ENCODE measurements at regions not wholly inside any gene's neighbourhood (a gene's known extent, or its start where the extent isn't known, plus 50 kb on each side); places are given as distances from the start of the nearest gene placed in this dataset.

DNA sequence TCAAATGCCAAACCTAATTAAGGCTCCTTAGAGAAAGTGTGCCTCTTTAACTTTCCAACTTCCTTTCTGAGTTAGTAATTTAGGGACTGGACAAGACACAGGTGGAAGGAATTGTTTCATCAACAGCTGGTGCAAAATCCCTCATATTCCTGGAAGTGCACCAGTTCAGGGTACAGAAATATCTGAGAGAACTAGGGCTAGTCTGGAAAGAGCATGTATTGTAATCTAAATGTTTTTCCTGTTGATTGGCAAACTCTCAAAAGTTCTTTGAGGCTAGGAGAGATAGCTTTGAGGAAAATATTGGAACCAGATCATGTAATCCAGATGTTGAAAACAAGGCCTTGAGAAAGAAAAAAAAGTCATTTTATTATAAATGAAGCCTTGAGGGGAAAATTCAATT is 98.1 kb upstream of the C1GALT1C1 start:
- TF ChIP-seq, protein P1, sequence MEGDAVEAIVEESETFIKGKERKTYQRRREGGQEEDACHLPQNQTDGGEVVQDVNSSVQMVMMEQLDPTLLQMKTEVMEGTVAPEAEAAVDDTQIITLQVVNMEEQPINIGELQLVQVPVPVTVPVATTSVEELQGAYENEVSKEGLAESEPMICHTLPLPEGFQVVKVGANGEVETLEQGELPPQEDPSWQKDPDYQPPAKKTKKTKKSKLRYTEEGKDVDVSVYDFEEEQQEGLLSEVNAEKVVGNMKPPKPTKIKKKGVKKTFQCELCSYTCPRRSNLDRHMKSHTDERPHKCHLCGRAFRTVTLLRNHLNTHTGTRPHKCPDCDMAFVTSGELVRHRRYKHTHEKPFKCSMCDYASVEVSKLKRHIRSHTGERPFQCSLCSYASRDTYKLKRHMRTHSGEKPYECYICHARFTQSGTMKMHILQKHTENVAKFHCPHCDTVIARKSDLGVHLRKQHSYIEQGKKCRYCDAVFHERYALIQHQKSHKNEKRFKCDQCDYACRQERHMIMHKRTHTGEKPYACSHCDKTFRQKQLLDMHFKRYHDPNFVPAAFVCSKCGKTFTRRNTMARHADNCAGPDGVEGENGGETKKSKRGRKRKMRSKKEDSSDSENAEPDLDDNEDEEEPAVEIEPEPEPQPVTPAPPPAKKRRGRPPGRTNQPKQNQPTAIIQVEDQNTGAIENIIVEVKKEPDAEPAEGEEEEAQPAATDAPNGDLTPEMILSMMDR (IDR thresholded peaks at IDR 0.05; ENCODE audit: low read depth, low read length, missing input control): no peak
- TF ChIP-seq, protein P2, sequence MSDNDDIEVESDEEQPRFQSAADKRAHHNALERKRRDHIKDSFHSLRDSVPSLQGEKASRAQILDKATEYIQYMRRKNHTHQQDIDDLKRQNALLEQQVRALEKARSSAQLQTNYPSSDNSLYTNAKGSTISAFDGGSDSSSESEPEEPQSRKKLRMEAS (IDR thresholded peaks at IDR 0.05): no peak
- TF ChIP-seq JUND (IDR thresholded peaks at IDR 0.05): no peak
- no peak for TF ChIP-seq SP1 (IDR thresholded peaks at IDR 0.05)
- no peak for TF ChIP-seq TAF1 (conservative IDR thresholded peaks at IDR 0.05)
- TF ChIP-seq RXRA (IDR thresholded peaks at IDR 0.05): no peak
- TF ChIP-seq YY1 (IDR thresholded peaks at IDR 0.05): no peak
- no peak for TF ChIP-seq FOXA1 (IDR thresholded peaks at IDR 0.05)
- TF ChIP-seq, protein P3, sequence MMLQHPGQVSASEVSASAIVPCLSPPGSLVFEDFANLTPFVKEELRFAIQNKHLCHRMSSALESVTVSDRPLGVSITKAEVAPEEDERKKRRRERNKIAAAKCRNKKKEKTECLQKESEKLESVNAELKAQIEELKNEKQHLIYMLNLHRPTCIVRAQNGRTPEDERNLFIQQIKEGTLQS (IDR thresholded peaks at IDR 0.05): no peak
- no peak for TF ChIP-seq NR2F2 (IDR thresholded peaks at IDR 0.05)

Data from liver (tissue), 3 donors.